ENCODE measurements at regions not wholly inside any gene's neighbourhood (a gene's known extent, or its start where the extent isn't known, plus 50 kb on each side); places are given as distances from the start of the nearest gene placed in this dataset.
"Not testable (repeated sequence)": the region's sequence is repeated elsewhere in the genome, so short reads cannot be mapped to it uniquely, and the experiment has no call there.

- ATAC-seq: no peak
- DNase-seq: no peak
- no peak overlapping the region for H3K27ac ChIP-seq (ENCODE audit: low read length)
- no peaks in the 10 kb centered on the region for H3K9me3 ChIP-seq (ENCODE audit: control insufficient read depth, low read length)
- no peaks in the 10 kb centered on the region for H3K4me1 ChIP-seq (ENCODE audit: control insufficient read depth, insufficient read depth, low read length)
- intact Hi-C loops (cut with DNase I): no loop called here
- H3K27me3 ChIP-seq (ENCODE audit: control insufficient read depth, insufficient read depth): no peaks in the 10 kb centered on the region
- WGBS: 65% methylated on average over 4 of the region's 4 CpGs
- no peak overlapping the region for H3K4me3 ChIP-seq (ENCODE audit: low read length)
These were observed 201.3 kb downstream of the AKAP7 start for GRCh38 chr6:131336596-131336995.

- H3K4me1 ChIP-seq (ENCODE audit: control insufficient read depth, insufficient read depth, low read length); intact Hi-C loops (cut with DNase I); H3K27ac ChIP-seq (ENCODE audit: low read length); ATAC-seq; DNase-seq; H3K27me3 ChIP-seq (ENCODE audit: control insufficient read depth, insufficient read depth); H3K4me3 ChIP-seq (ENCODE audit: low read length); H3K9me3 ChIP-seq (ENCODE audit: control insufficient read depth, low read length): not testable (repeated sequence)
- WGBS: 84% methylated on average over 4 of the region's 4 CpGs
These were observed 211.6 kb downstream of the AKAP7 start for GRCh38 chr6:131346896-131347295.

- intact Hi-C loops (cut with DNase I): no loop called here
- WGBS: 55% methylated on average over 5 of the region's 5 CpGs
- no peaks in the 10 kb centered on the region for H3K4me1 ChIP-seq (ENCODE audit: control insufficient read depth, insufficient read depth, low read length)
- no peak overlapping the region for H3K4me3 ChIP-seq (ENCODE audit: low read length)
- no peak overlapping the region for H3K27ac ChIP-seq (ENCODE audit: low read length)
- H3K9me3 ChIP-seq (ENCODE audit: control insufficient read depth, low read length): no peaks in the 10 kb centered on the region
- ATAC-seq (no peak), DNase-seq (no peak)
- no peaks in the 10 kb centered on the region for H3K27me3 ChIP-seq (ENCODE audit: control insufficient read depth, insufficient read depth)
These were observed 213.3 kb downstream of the AKAP7 start for GRCh38 chr6:131348572-131348971.

GRCh38 chr6:131349199-131349598 lies 213.9 kb downstream of the AKAP7 start:
- DNase-seq: no peak
- no peak for ATAC-seq
- H3K27me3 ChIP-seq (ENCODE audit: control insufficient read depth, insufficient read depth): no peaks in the 10 kb centered on the region
- no peaks in the 10 kb centered on the region for H3K4me1 ChIP-seq (ENCODE audit: control insufficient read depth, insufficient read depth, low read length)
- H3K4me3 ChIP-seq (ENCODE audit: low read length): no peak overlapping the region
- 42% methylated on average over 1 of the region's 1 CpG for WGBS
- H3K9me3 ChIP-seq (ENCODE audit: control insufficient read depth, low read length): no peaks in the 10 kb centered on the region
- intact Hi-C loops (cut with DNase I): no loop called here
- H3K27ac ChIP-seq (ENCODE audit: low read length): no peak overlapping the region

- WGBS: 95% methylated on average over 3 of the region's 3 CpGs
- Histone ChIP-seq H3K9me3 (ENCODE audit: control insufficient read depth, low read length) (no peaks in the 10 kb centered on the region), H3K27me3 (ENCODE audit: control insufficient read depth, insufficient read depth) (no peaks in the 10 kb centered on the region), H3K4me3 (ENCODE audit: low read length) (no peak overlapping the region), H3K4me1 (ENCODE audit: control insufficient read depth, insufficient read depth, low read length) (no peaks in the 10 kb centered on the region), H3K27ac (ENCODE audit: low read length) (no peak overlapping the region)
- no peak for DNase-seq
- no peak for ATAC-seq
- intact Hi-C loops (cut with DNase I): no loop called here
These were observed 217.8 kb downstream of the AKAP7 start for GRCh38 chr6:131353106-131353505.

GRCh38 chr6:131353876-131354275 lies 218.6 kb downstream of the AKAP7 start:
- ATAC-seq (no peak), DNase-seq (no peak)
- H3K4me1 ChIP-seq (ENCODE audit: control insufficient read depth, insufficient read depth, low read length): no peaks in the 10 kb centered on the region
- H3K9me3 ChIP-seq (ENCODE audit: control insufficient read depth, low read length): no peaks in the 10 kb centered on the region
- H3K27me3 ChIP-seq (ENCODE audit: control insufficient read depth, insufficient read depth): no peaks in the 10 kb centered on the region
- no peak overlapping the region for H3K4me3 ChIP-seq (ENCODE audit: low read length)
- WGBS: 96% methylated on average over 4 of the region's 4 CpGs
- no peak overlapping the region for H3K27ac ChIP-seq (ENCODE audit: low read length)
- intact Hi-C loops (cut with DNase I): no loop called here

GRCh38 chr6:131354356-131354755 lies 218.7 kb upstream of the ARG1 start:
- DNase-seq (no peak), ATAC-seq (no peak)
- no peaks in the 10 kb centered on the region for H3K4me1 ChIP-seq (ENCODE audit: control insufficient read depth, insufficient read depth, low read length)
- intact Hi-C loops (cut with DNase I): no loop called here
- WGBS: 85% methylated on average over 2 of the region's 2 CpGs
- H3K27me3 ChIP-seq (ENCODE audit: control insufficient read depth, insufficient read depth): no peaks in the 10 kb centered on the region
- H3K9me3 ChIP-seq (ENCODE audit: control insufficient read depth, low read length): no peaks in the 10 kb centered on the region
- H3K4me3 ChIP-seq (ENCODE audit: low read length): no peak overlapping the region
- no peak overlapping the region for H3K27ac ChIP-seq (ENCODE audit: low read length)

- no peak overlapping the region for H3K4me3 ChIP-seq (ENCODE audit: low read length)
- 71% methylated on average over 2 of the region's 2 CpGs for WGBS
- DNase-seq: no peak
- no peak overlapping the region for H3K27ac ChIP-seq (ENCODE audit: low read length)
- H3K27me3 ChIP-seq (ENCODE audit: control insufficient read depth, insufficient read depth): no peaks in the 10 kb centered on the region
- H3K9me3 ChIP-seq (ENCODE audit: control insufficient read depth, low read length): no peaks in the 10 kb centered on the region
- H3K4me1 ChIP-seq (ENCODE audit: control insufficient read depth, insufficient read depth, low read length): no peaks in the 10 kb centered on the region
- no peak for ATAC-seq
- intact Hi-C loops (cut with DNase I): no loop called here
These were observed 216.9 kb upstream of the ARG1 start for GRCh38 chr6:131356161-131356560.

GRCh38 chr6:131357501-131357900 lies 215.5 kb upstream of the ARG1 start:
- DNase-seq (no peak), ATAC-seq (no peak)
- no peak overlapping the region for H3K27ac ChIP-seq (ENCODE audit: low read length)
- no peaks in the 10 kb centered on the region for H3K4me1 ChIP-seq (ENCODE audit: control insufficient read depth, insufficient read depth, low read length)
- H3K4me3 ChIP-seq (ENCODE audit: low read length): no peak overlapping the region
- no peaks in the 10 kb centered on the region for H3K9me3 ChIP-seq (ENCODE audit: control insufficient read depth, low read length)
- H3K27me3 ChIP-seq (ENCODE audit: control insufficient read depth, insufficient read depth): no peaks in the 10 kb centered on the region
- WGBS: 63% methylated on average over 2 of the region's 2 CpGs
- intact Hi-C loops (cut with DNase I): no loop called here

GRCh38 chr6:131362070-131362469 lies 211.0 kb upstream of the ARG1 start:
- DNase-seq (no peak), ATAC-seq (no peak)
- Histone ChIP-seq H3K9me3 (ENCODE audit: control insufficient read depth, low read length) (no peaks in the 10 kb centered on the region), H3K27me3 (ENCODE audit: control insufficient read depth, insufficient read depth) (no peaks in the 10 kb centered on the region), H3K4me3 (ENCODE audit: low read length) (no peak overlapping the region), H3K4me1 (ENCODE audit: control insufficient read depth, insufficient read depth, low read length) (no peaks in the 10 kb centered on the region), H3K27ac (ENCODE audit: low read length) (no peak overlapping the region)
- 86% methylated on average over 4 of the region's 4 CpGs for WGBS
- intact Hi-C loops (cut with DNase I): no loop called here

GRCh38 chr6:131362696-131363095 lies 210.3 kb upstream of the ARG1 start:
- no peak for ATAC-seq
- intact Hi-C loops (cut with DNase I): no loop called here
- Histone ChIP-seq H3K4me1 (ENCODE audit: control insufficient read depth, insufficient read depth, low read length) (no peaks in the 10 kb centered on the region), H3K9me3 (ENCODE audit: control insufficient read depth, low read length) (no peaks in the 10 kb centered on the region), H3K27me3 (ENCODE audit: control insufficient read depth, insufficient read depth) (no peaks in the 10 kb centered on the region), H3K27ac (ENCODE audit: low read length) (no peak overlapping the region), H3K4me3 (ENCODE audit: low read length) (no peak overlapping the region)
- no peak for DNase-seq
- WGBS: 92% methylated on average over 8 of the region's 8 CpGs

- Histone ChIP-seq H3K27me3 (ENCODE audit: control insufficient read depth, insufficient read depth) (no peaks in the 10 kb centered on the region), H3K9me3 (ENCODE audit: control insufficient read depth, low read length) (no peaks in the 10 kb centered on the region), H3K4me1 (ENCODE audit: control insufficient read depth, insufficient read depth, low read length) (no peaks in the 10 kb centered on the region), H3K4me3 (ENCODE audit: low read length) (no peak overlapping the region), H3K27ac (ENCODE audit: low read length) (no peak overlapping the region)
- ATAC-seq: no peak
- WGBS: 84% methylated on average over 1 of the region's 1 CpG
- DNase-seq: no peak
- intact Hi-C loops (cut with DNase I): no loop called here
These were observed 208.8 kb upstream of the ARG1 start for GRCh38 chr6:131363947-131364834.

Measured in right cardiac atrium (tissue), 5 donors.